ENCODE measurements at regions not wholly inside any gene's neighbourhood (a gene's known extent, or its start where the extent isn't known, plus 50 kb on each side); places are given as distances from the start of the nearest gene placed in this dataset.

DNA sequence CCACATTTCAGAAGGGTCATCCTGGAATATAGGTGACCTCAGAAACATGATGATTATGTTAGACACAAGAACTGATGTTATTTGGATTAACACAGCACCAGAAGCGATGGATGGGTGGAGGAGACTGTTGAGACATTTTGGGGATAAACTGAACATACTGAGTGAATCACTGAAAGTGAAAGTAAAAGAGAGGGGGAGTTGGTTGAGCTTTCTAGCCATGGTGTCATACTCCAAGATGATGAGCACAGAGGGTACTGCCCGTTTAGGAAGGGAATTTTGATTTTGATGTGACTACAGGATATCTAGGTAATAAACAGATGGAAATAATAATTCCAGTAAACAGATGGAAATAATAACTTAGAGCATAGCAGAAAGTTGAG lies 248.0 kb upstream of the NPY start:
- DNase-seq (no peak), ATAC-seq (no peak)
- intact Hi-C loops (cut with DNase I) = no loop called here

DNA sequence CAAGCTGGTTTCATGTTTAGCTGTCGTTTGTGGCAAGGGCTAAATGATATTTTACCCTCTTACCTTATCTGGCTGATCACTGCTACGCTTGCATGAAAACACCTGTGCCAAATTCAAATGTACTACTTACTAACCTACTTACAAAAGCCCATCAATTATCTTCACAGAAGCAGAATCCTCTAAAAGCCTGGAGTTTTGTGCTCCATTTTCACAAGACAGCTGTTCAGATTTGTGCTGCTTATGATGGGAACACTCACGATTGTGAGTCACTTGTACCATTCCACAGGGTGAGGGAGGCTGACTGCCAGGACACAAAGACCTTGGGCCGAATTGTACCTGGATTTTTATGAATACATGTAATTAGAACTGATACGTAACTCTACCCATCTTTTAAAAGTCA lies 245.0 kb upstream of the NPY start:
- intact Hi-C loops (cut with DNase I) = no loop called here
- no peak for ATAC-seq
- DNase-seq = no peak

DNA sequence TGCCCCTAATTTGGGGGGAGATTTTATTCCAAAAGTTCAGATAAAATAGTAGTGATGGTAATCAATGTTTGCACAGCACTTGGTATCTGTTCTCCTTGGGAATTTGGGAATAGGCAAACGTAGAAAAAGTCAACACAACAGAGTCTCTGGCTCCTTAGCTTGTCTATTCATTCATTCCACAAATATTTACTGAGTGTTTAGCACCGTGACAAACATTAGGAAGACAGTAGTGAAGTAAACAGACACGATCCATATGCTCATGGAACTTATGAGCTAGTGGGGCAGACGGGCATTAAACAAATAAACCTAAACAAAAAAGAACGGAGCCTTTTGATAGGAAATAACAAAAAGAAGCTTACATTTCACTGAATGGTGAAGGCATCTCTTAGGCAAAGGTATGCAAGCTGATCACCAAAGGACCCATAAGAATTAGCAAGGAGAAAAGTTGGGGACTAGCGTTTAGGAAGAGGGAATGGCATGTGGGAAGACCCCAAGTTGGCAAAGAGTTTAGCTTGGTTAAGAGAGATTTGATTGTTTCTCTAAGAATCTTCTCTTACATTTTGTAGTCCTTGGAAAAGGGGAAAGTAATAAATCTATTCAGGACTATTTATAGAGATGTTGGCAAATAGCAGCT lies 243.9 kb upstream of the NPY start:
- no peak for ATAC-seq
- intact Hi-C loops (cut with DNase I) = no loop called here

DNA sequence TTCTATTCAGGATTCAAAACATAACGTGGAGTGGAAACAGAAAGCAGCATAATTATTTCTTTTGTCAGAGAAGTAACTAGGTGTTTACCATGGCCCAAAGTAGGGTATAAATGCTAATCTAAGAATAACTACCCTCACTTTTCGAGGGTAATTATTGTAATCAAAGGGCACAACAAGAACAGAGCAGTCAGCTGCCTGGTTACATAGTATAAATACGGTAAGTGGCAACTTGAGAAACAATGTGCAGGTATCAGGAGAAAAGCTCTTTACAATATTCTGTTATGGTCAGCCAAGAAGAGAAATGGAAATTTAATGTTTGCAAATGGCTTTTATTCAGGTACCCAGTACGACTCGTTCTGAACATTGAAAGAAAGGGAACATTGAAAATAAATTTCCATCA lies 242.0 kb upstream of the NPY start:
- no peak for DNase-seq
- ATAC-seq = no peak
- intact Hi-C loops (cut with DNase I) = no loop called here

More for the DNA sequence above, 243.9 kb upstream of the NPY start:
- DNase-seq = no peak

DNA sequence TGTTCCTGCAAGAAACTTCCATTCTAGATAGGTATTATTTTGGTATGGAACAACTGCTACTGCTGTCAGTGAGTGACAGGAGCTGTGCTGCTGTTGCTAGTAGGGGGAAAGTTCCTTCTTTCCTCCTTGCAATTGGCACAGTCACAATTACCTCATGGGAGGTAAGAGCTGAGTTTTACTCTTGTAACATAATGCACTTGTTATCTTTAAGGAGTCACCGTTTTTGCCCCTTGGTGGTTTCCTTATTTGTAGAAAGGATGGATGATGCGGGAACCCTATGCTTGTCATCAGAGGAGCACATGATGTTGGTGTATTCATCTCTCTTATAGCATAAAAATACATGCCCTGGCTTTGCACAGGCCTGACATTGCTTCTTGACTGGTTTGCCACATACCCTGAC lies 234.7 kb upstream of the NPY start:
- no peak for DNase-seq
- ATAC-seq = no peak
- intact Hi-C loops (cut with DNase I) = no loop called here

DNA sequence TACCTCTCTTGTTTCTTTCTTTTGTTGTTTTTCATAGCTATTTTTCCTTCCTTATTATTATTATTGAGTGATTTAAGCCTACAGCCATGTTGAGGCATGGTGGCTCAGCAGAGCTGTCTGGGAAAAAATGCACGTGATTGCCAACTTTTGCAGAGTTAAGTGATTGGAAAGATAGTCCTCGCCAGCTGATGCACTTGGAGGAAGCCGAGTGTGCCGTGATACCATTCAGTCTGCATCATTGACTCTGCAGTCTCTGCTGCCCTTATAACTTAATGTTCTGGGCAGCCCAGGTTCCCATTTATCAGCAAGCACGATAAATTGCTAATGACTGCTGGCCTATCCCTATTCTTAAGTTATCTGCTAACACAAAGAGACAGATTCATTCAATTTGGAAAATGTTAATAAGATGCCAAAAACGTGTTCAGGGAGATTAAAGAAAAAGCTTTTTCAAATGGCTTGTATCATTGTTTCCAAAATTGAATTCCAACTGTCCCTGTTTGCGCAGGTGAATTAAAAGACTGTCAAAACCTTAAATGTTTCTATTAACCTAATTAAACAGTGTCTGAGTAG lies 232.9 kb upstream of the NPY start:
- ATAC-seq (no peak), DNase-seq (no peak)
- intact Hi-C loops (cut with DNase I) = no loop called here

DNA sequence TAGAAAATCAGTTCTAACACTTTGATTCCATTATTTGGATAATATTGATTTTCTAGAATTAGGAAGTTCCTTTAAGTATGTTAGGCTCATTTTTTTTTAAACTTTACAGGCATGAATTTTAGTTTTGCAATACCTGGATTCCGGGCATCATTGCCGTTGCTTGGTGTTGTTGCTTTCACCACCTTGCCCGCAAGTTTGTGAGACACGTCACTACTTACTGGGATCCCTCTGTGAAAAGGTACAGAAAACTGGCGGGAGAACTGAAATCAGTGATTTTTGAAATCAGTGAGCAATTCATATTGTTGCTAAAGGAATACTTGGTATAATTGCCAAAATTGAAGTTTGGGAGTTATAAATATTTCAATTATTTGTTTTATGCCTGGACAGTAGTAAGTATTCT lies 232.3 kb upstream of the NPY start:
- intact Hi-C loops (cut with DNase I) = no loop called here
- DNase-seq (no peak), ATAC-seq (no peak)

DNA sequence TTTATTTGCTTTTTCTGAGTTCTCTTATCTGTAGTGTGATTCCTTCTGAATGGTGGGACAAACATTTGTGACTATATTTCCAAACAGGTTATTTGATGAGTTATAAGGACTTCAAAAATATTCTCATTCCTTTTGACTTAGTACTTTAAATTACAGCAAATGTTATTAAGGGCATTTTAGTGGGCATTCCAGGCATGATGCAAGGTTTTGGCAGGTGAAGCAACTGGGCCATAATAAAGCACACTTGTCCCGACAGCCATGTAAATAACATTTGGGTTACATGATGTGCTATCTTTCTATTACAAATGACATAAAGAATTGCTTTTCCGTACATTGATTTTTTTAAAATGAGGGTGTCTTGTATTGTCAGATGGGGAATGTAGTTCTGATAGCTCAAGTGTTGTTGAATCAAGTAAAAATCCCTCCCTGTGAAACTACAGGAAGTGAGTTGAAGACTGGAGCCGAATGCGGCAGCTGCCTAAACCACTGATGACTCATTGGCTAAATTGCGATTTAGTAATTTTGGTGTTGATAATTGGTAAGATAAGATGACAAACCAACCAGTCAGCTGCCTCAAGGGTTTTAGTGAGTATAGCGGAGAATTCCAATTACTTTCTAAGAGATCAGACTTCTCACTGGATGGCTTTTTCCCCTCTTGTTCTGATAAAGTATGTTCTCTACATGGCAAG lies 231.3 kb upstream of the NPY start:
- DNase-seq = no peak
- ATAC-seq = no peak
- intact Hi-C loops (cut with DNase I) = no loop called here

DNA sequence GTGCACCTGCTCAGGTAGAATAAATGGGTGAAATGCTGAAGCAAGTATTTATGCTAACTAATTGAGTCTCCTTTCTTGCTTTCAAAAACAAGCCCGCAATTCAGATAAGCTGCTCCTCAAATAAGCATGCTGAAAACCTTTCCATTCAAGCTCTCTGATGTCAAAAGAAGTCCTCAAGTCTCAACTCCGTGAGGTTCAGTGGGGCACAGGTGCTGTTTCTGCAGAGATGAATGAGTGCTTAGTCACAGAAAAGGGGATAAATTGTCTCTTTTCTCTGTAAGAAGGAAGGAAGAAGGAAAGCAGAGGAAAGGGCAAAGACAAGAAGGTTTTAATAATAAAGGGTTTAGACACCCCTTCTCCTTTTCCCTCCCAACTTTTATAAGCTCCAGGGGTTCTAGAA lies 229.8 kb upstream of the NPY start:
- intact Hi-C loops (cut with DNase I) = no loop called here
- no peak for ATAC-seq
- no peak for DNase-seq

DNA sequence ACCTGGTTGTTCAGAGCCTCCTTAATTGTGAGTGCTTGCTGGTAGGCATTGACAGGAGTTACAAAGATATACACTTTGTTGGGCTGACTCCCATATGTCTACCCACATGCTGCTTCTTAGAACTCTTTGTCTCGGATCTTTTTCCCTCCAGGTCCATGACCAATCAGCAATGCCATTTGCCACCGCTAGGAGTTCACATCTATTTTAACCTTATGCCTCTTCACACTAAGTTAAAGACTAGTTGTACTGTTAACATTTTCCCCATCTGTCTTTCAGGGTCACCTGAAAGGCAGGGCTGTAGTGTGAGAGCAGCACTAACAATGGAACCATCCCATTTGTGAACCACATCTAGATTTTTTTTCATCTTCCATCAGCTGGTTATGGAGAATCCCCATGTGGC lies 226.7 kb upstream of the NPY start:
- DNase-seq (no peak), ATAC-seq (no peak)
- intact Hi-C loops (cut with DNase I) = no loop called here

DNA sequence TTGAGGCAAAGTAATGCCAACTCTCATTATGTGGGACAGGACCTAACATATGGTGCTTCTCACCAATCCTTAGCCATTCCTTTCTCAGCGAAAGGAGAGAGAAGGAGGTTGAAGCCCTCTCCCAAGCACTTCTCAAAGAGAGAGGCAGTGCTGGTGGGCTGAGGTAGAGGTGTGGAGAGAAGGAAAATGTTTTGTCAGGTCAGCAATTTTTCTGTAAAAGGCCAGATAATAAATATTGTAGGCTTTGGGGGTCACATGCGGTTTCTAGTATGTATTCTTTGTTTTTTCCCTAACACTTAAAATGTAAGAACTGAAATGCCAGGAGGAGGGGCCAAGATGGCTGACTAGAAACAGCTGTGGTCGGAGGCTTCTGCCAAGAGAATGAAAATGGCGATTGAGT lies 225.0 kb upstream of the NPY start:
- ATAC-seq = no peak
- intact Hi-C loops (cut with DNase I) = no loop called here
- no peak for DNase-seq

DNA sequence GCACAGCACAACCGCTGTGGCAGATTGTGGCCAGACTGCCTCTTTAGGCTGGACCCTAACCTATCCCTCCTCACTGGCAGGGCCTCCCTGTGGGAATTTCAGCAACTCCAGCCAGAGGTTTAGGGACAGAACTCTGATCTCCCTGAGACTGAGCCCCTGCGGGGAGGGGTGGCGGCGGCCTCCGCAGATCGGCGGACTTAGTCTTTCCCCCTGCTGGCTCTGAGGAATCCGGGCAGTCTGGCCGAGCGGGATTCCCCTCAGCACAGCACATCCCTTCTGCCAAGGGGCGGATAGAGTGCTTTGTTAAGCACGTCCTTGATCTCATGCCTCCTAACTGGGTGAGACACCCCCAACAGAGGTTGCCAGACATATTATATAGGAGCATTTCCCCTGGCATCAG lies 224.2 kb upstream of the NPY start:
- ATAC-seq = no peak
- intact Hi-C loops (cut with DNase I) = no loop called here
- DNase-seq = no peak

DNA sequence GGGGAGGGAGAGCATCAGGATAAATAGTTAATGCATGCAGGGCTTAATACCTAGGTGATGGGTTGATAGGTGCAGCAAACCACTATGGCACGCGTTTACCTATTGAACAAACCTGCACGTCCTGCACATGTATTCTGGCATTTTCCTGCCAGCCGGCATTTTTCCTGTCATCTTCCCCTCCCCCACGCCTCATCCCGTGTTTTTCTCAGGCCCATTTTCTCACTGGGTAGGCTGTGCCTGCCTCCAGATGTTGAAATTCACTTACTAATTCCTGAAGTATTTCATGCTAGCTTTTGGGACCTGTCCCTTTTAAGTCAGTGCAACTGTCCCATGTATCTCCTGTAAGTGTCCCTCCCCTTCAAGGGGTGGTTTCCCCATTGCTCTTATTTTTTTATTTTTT lies 220.3 kb upstream of the NPY start:
- DNase-seq (no peak), ATAC-seq (no peak)
- intact Hi-C loops (cut with DNase I) = no loop called here

DNA sequence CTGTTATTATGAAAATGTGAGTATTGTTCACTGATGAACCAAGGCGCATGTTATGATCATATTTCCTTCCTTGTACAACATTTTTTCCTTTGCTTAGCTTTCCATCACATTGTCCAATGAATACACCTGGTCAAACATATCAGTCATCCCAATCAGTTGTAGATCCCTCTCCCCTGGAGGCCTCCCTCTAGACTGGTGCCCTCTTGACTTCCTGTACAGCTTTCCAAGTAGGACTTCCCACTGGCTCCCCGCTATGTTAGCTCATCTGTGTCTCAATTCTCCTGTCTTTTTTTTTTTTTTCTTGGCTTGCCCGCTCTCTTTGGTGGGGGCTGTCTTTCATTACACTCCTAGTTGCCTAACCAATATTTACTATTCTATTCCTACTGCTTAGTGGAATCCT lies 214.2 kb upstream of the NPY start:
- DNase-seq (no peak), ATAC-seq (no peak)
- intact Hi-C loops (cut with DNase I) = no loop called here

DNA sequence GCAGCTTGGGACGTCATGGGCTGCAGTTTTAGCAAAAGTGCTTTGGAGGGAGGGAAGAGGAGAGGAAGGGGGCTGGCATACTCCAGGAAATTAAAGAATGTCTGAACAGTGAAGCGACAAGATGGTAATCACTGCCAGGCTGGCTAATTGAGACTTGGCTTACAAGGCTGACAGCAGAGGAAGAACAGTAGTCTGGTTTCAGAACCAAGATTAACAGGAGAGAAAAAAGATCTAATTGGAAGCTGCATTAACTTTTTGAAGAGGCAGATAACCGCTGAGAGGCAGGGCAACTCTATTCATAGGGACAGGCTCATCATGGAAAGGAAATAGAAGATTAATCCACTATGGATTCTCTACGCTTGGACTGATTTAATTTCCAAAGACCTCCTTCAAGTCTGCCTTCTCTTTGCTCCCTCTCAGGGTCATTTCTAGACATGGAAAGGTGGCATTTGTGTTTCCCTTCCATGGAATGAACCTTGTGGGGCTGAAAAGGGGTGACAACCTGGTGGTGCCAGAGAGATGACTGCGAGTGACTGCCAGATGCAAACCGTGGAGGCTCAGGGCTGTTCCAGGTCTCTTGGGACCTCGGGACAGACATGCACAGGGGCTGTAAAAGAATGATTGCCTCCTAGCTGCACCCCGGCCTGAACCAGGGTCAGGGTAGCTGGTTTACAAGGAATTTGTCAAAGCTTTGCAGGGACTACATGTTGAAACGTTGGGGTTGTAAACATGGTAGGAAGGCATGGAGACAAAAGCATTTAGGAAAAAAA lies 210.2 kb upstream of the NPY start:
- DNase-seq = no peak
- intact Hi-C loops (cut with DNase I) = no loop called here
- ATAC-seq = no peak

DNA sequence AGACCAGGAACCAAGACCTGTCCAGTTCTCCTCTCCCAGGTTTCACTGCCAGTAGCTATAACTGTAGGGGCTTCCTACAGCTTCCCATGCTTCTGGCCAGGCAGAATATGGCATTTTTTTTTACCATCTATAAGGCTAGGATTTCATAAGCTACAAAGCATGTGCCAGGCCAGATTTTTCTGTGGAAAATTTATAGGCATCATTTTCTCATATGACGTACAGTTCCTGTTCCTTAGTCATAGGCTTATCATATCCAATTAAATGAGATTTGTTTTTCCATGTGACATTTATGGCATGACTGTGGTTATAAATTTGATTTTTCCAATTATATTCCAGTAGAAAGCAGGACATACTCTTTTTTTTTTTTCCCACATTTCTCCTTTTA lies 208.6 kb upstream of the NPY start:
- DNase-seq (no peak), ATAC-seq (no peak)
- intact Hi-C loops (cut with DNase I) = no loop called here

DNA sequence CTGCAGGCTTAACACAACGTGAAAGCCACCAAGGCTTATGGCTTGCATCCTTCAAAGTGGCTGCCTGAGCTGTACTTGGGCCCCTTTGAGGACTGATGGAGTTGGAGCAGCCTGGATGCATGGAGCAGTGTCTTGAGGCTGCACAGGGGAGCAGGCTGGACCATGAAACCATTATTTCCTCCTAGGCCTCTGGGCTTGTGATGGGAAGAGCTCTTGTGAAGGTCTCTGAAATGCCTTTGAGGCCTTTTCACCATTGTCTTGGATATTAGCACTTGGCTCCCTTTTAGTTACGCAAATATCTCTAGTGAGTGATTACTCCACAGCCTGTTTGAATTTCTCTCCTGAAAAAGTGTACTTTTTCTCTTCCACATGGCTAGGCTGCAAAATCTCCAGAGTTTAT lies 201.2 kb upstream of the NPY start:
- ATAC-seq (no peak), DNase-seq (no peak)
- intact Hi-C loops (cut with DNase I) = no loop called here

DNA sequence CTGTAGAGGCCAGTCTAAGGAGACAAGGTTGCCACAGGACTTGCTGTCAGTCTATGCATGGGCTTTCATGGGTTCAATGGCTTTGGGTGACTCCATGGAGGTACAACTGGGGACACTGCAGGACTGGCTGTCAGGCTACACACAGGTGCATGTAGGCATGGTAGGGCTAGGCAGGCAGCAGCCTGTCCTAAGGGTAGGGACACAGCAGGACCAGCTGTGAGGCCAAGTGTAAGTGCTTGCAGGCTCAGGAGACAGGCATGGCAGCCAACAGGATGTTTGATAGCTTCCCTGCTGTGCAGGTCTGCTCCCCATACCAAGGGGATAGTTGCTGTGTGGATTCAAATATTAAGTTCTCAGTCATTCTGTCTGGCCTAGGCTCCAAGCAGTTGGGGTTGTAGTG lies 181.0 kb upstream of the NPY start:
- DNase-seq (no peak), ATAC-seq (no peak)
- intact Hi-C loops (cut with DNase I) = no loop called here

DNA sequence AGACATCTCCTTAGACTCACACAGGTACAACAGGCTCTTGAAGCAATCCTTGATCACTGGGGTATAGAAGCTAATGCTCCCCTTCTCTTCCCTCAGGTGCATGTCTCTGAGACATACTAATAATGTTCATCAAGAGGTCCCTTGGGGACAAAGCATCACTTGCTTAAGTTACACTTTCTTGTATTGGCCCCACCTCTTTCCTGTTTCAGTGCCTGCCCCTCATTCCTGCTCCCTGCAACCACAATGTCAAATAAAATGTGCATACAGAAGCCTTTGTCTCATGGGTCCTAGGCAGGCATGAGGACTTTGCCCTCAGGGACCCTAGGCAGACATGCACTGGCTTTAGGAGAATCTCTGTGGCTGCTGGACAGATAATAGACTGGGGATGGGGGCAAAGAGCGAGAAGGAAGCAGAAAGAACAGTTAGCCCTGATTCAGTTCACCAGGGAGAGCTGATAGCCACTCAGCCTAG lies 175.0 kb upstream of the NPY start:
- intact Hi-C loops (cut with DNase I) = no loop called here
- DNase-seq (no peak), ATAC-seq (no peak)

DNA sequence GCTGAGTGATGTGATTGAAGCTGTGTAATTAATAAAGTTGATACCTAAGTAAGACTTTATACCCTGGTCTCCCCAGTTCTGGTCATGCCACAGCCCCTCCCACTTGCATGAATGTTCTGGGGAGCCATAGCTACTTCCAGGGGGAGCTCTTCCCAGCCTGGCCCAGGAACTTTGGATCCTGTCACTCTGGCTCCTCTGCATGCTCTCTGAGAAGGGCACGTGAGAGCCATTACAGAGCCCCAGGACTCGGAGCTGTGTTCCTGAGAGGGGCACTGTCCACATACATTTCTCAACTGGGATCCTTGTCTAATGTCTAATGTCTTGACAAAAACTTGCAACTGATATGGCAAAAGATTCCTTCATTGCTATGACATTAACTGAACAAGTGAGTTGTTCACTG lies 173.9 kb upstream of the NPY start:
- DNase-seq (no peak), ATAC-seq (no peak)
- intact Hi-C loops (cut with DNase I) = no loop called here

DNA sequence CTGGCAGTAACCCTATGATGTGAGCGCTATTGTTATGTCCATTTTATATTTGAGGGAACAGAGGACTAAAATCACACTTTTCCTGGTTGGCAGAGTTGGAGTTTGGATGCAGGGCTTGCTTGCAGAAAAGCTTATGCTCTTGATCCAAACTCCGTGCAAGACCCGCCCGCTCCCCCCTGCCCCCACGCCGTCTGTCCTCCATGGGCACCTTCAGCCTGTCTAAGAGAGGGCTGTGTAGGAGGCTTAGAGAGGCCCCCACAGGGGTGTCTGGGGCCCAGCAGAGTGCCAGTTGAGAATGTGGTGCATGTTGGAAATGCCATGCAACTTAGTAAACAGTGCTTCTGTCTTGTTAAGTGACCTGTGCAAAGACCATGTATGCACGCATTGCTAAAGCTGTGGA lies 170.5 kb upstream of the NPY start:
- intact Hi-C loops (cut with DNase I) = no loop called here
- ATAC-seq = no peak
- no peak for DNase-seq
